H1 (cell line): ENCODE measurements at regions not wholly inside any gene's neighbourhood (a gene's known extent, or its start where the extent isn't known, plus 50 kb on each side); places are given as distances from the start of the nearest gene placed in this dataset.
A peak's percentile ranks its signal among the peaks of the same experiment; 100 is the strongest.

Experiments
- CTCF ChIA-PET: fragments of 300-600 bp; sonication (Branson Sonifier 250); formaldehyde crosslinking; loops from one replicate; lab custom pipeline; 2021; ENCODE audit not compliant: partially characterized antibody; lab: Charles Lee
- POLR2A ChIA-PET: fragments of 300-600 bp; sonication (Branson Sonifier 250); formaldehyde crosslinking; loops from one replicate; lab custom pipeline; 2021; ENCODE audit warnings: inconsistent platforms; ENCODE audit not compliant: partially characterized antibody; lab: Charles Lee
- DNase-seq, 2 experiments: peaks; one replicate each; pipeline versions ENCODE4 v3.0.0 to v3.0.0-alpha.2; 2010 to 2022; ENCODE audit warnings: low spot score in 2 of 2, low read depth in 1 of 2, mixed read lengths in 1 of 2
- FAIRE-seq: peaks from 2 replicates; lab custom pipeline; 2011; peaks lifted over from hg19 to GRCh38; lab: Jason Lieb, UNC
- H2AFZ ChIP-seq: 2 replicates; pipeline ENCODE4 v1.8.1; 2012; ENCODE audit warnings: low read length, inconsistent platforms
- H2AK5ac ChIP-seq: 2 replicates; pipeline ENCODE4 v1.6.1; 2013; ENCODE audit warnings: low read depth, low read length
- H2BK120ac ChIP-seq: replicated peaks from 2 replicates; pipeline ENCODE3; 2013; ENCODE audit warnings: low read depth, low read length, inconsistent platforms
- H2BK12ac ChIP-seq: 2 replicates; pipeline ENCODE4 v1.6.1; 2013; ENCODE audit warnings: low read depth, low read length
- H2BK15ac ChIP-seq: 2 replicates; pipeline ENCODE4 v1.6.1; 2013; ENCODE audit warnings: low read length
- H2BK20ac ChIP-seq: 2 replicates; pipeline ENCODE4 v1.6.1; 2013; ENCODE audit warnings: low read length
- H2BK5ac ChIP-seq: 2 replicates; pipeline ENCODE4 v1.6.1; 2013; ENCODE audit warnings: low read depth, low read length
- H3K14ac ChIP-seq: 2 replicates; pipeline ENCODE4 v1.6.1; 2013; ENCODE audit warnings: inconsistent platforms; ENCODE audit not compliant: insufficient read length
- H3K18ac ChIP-seq: 2 replicates; pipeline ENCODE4 v1.6.1; 2013; ENCODE audit warnings: low read length; ENCODE audit errors: extremely low read depth
- H3K23ac ChIP-seq: 2 replicates; pipeline ENCODE4 v1.6.1; 2013; ENCODE audit warnings: inconsistent platforms; ENCODE audit not compliant: insufficient read length
- H3K23me2 ChIP-seq: 2 replicates; pipeline ENCODE4 v1.6.1; 2013; ENCODE audit warnings: low read depth, low read length
- H3K27ac ChIP-seq: 2 replicates; pipeline ENCODE4 v1.6.1; 2011; ENCODE audit warnings: low read depth, low read length, inconsistent platforms
- H3K27me3 ChIP-seq, 4 experiments: replicated peaks in 1 of 4; 1 replicate in 1 of 4; 2 replicates in 3 of 4; pipeline versions ENCODE4 v1.6.1 to v1.8.1; 2011 to 2013; ENCODE audit warnings: low read length in 3 of 4, mild to moderate bottlenecking in 3 of 4, inconsistent platforms in 2 of 4, mixed read lengths in 2 of 4, moderate library complexity in 1 of 4; ENCODE audit not compliant: control insufficient read depth in 3 of 4, insufficient read depth in 3 of 4; ENCODE audit errors: extremely low read depth in 1 of 4
- H3K36me3 ChIP-seq, 4 experiments: 2 replicates each; pipeline versions ENCODE4 v1.6.1 to v1.8.1; 2011 to 2013; ENCODE audit warnings: mild to moderate bottlenecking in 4 of 4, low read length in 3 of 4, moderate library complexity in 2 of 4, control low read depth in 1 of 4, inconsistent platforms in 1 of 4; ENCODE audit not compliant: insufficient read depth in 4 of 4, control insufficient read depth in 2 of 4
- H3K4ac ChIP-seq: replicated peaks from 2 replicates; pipeline ENCODE3; 2013; ENCODE audit warnings: low read length, low read depth, mixed read lengths, inconsistent platforms; ENCODE audit not compliant: insufficient read length
- H3K4me1 ChIP-seq, 4 experiments: replicated peaks in 1 of 4; 1 replicate in 1 of 4; 2 replicates in 3 of 4; pipeline versions ENCODE4 v1.6.1 to v1.8.1; 2011 to 2013; ENCODE audit warnings: low read length in 3 of 4, inconsistent platforms in 2 of 4, mixed read lengths in 1 of 4; ENCODE audit not compliant: insufficient read depth in 4 of 4, control insufficient read depth in 3 of 4
- H3K4me2 ChIP-seq, 2 experiments: 2 replicates each; pipeline versions ENCODE4 v1.6.1 to v1.8.1; 2011 to 2013; ENCODE audit warnings: low read depth in 2 of 2, low read length in 2 of 2, control low read depth in 1 of 2, inconsistent platforms in 1 of 2, mild to moderate bottlenecking in 1 of 2; ENCODE audit not compliant: insufficient read depth in 1 of 2
- H3K4me3 ChIP-seq, 4 experiments: fragments of 200-600, 300-600 bp in 1 of 4; sonication (generic), shearing (Covaris generic), sonication (Bioruptor Twin) in 1 of 4; 2 replicates each; pipeline versions ENCODE4 v1.5.1 to v1.8.1; 2011 to 2016; ENCODE audit warnings: low read length in 4 of 4, low read depth in 3 of 4, control low read depth in 2 of 4, inconsistent platforms in 2 of 4, mild to moderate bottlenecking in 2 of 4, mixed read lengths in 1 of 4, moderate library complexity in 1 of 4; ENCODE audit not compliant: insufficient read depth in 2 of 4; ENCODE audit errors: extremely low read depth in 1 of 4
- H3K56ac ChIP-seq: replicated peaks from 2 replicates; pipeline ENCODE3; 2013; ENCODE audit warnings: low read depth, mild to moderate bottlenecking, mixed read lengths, low read length, inconsistent platforms; ENCODE audit not compliant: insufficient read length
- H3K79me1 ChIP-seq: 2 replicates; pipeline ENCODE4 v1.6.1; 2013; ENCODE audit warnings: low read depth, low read length, control low read depth
- H3K79me2 ChIP-seq, 2 experiments: 2 replicates each; pipeline versions ENCODE4 v1.6.1 to v1.8.1; 2012 to 2013; ENCODE audit warnings: low read length in 2 of 2, mild to moderate bottlenecking in 2 of 2, inconsistent platforms in 1 of 2; ENCODE audit not compliant: insufficient read depth in 2 of 2, control insufficient read depth in 1 of 2
- H3K9ac ChIP-seq, 4 experiments: replicated peaks in 1 of 4; 1 replicate in 1 of 4; 2 replicates in 3 of 4; pipeline versions ENCODE4 v1.6.1 to v1.8.1; 2011 to 2013; ENCODE audit warnings: low read depth in 3 of 4, low read length in 3 of 4, control low read depth in 2 of 4, mild to moderate bottlenecking in 2 of 4, moderate library complexity in 2 of 4, inconsistent platforms in 1 of 4; ENCODE audit errors: extremely low read depth in 1 of 4
- H3K9me3 ChIP-seq, 2 experiments: 2 replicates each; pipeline versions ENCODE4 v1.6.1 to v1.8.1; 2012 to 2013; ENCODE audit warnings: mild to moderate bottlenecking in 2 of 2, moderate library complexity in 2 of 2, control low read depth in 1 of 2, inconsistent platforms in 1 of 2, low read depth in 1 of 2, low read length in 1 of 2, mixed read lengths in 1 of 2; ENCODE audit not compliant: insufficient read depth in 2 of 2
- H4K20me1 ChIP-seq, 2 experiments: replicated peaks in 1 of 2; 2 replicates each; pipeline versions ENCODE3 to v1.8.1; 2011 to 2013; ENCODE audit warnings: inconsistent platforms in 2 of 2, low read length in 2 of 2, mild to moderate bottlenecking in 1 of 2; ENCODE audit not compliant: insufficient read depth in 2 of 2, control insufficient read depth in 1 of 2
- H4K5ac ChIP-seq: 2 replicates; pipeline ENCODE4 v1.6.1; 2013; ENCODE audit warnings: low read length, low read depth, mixed read lengths, inconsistent platforms; ENCODE audit not compliant: insufficient read length
- H4K8ac ChIP-seq: 2 replicates; pipeline ENCODE4 v1.8.0; 2013; ENCODE audit warnings: mild to moderate bottlenecking, moderate library complexity, low read length, inconsistent platforms; ENCODE audit not compliant: insufficient read depth; ENCODE audit errors: extremely low read depth
- H4K91ac ChIP-seq: replicated peaks from 2 replicates; pipeline ENCODE3; 2013; ENCODE audit warnings: low read length, mixed read lengths, inconsistent platforms; ENCODE audit not compliant: insufficient read length
- BACH1 ChIP-seq: IDR thresholded peaks from 2 replicates; pipeline ENCODE4 v1.6.1; 2012; ENCODE audit warnings: low read length, improper control_type of control experiment
- KDM1A ChIP-seq: fragments of 200-600, 300-600 bp; sonication (generic); IDR thresholded peaks from 2 replicates; pipeline ENCODE4 v1.7.1; 2016; ENCODE audit warnings: mild to moderate bottlenecking, low read length, borderline replicate concordance
- KDM5A ChIP-seq: fragments of 200-600 bp; IDR thresholded peaks from 2 replicates; pipeline ENCODE4 v1.7.1; 2012; ENCODE audit warnings: mild to moderate bottlenecking, low read length, inconsistent platforms, mixed read lengths
- POLR2AphosphoS5 ChIP-seq: IDR thresholded peaks from 2 replicates; pipeline ENCODE4 v1.6.1; 2011; ENCODE audit warnings: low read depth, low read length
- RAD21 ChIP-seq, 2 experiments: IDR thresholded peaks in 1 of 2; conservative IDR thresholded peaks in 1 of 2; 2 replicates each; pipeline ENCODE4 v1.6.1; 2011; ENCODE audit warnings: low read depth in 2 of 2, low read length in 2 of 2, improper control_type of control experiment in 1 of 2, inconsistent platforms in 1 of 2, mild to moderate bottlenecking in 1 of 2, moderate library complexity in 1 of 2
- RNF2 ChIP-seq: fragments of 200-900, 300-1000 bp; sonication (generic); IDR thresholded peaks from 2 replicates; pipeline ENCODE4 v1.7.1; 2016; ENCODE audit warnings: borderline replicate concordance, low read depth, mild to moderate bottlenecking, antibody characterized with exemption, low read length; ENCODE audit not compliant: poor library complexity, severe bottlenecking; ENCODE audit errors: missing control alignments
- SIRT6 ChIP-seq: IDR thresholded peaks from one replicate; pipeline ENCODE4 v1.7.1; 2012; ENCODE audit warnings: low read length, inconsistent platforms
- TAF7 ChIP-seq: optimal IDR thresholded peaks from 2 replicates; pipeline ENCODE3; 2011; ENCODE audit warnings: low read depth, mild to moderate bottlenecking, inconsistent platforms, low read length, moderate library complexity, borderline replicate concordance
- TCF12 ChIP-seq: IDR thresholded peaks from 2 replicates; pipeline ENCODE4 v1.6.1; 2011; ENCODE audit warnings: low read depth, mild to moderate bottlenecking, low read length
- WGBS, 2 experiments: shearing (Covaris generic) in 1 of 2; methylation state at CpG; one replicate each; pipeline versions ENCODE4 v1.1.6 to v1.1.7; 2013 to 2015; ENCODE audit warnings: low lambda C conversion rate in 2 of 2, mixed read lengths in 2 of 2, inconsistent platforms in 1 of 2, low coverage in 1 of 2, missing lambda C conversion rate in 1 of 2; ENCODE audit not compliant: insufficient replicate concordance in 2 of 2, insufficient coverage in 1 of 2, insufficient read length in 1 of 2; ENCODE audit errors: extremely low coverage in 1 of 2, missing lambda C conversion rate in 1 of 2; 5-methylcytosine and 5-hydroxymethylcytosine counted together
- TF ChIP-seq, protein P1 (sequence below), 3 experiments: IDR thresholded peaks; 1 replicate in 2 of 3; 2 replicates in 1 of 3; pipeline versions ENCODE4 v1.5.1 to v1.6.1; 2011; ENCODE audit warnings: low read length in 3 of 3, mild to moderate bottlenecking in 3 of 3, inconsistent platforms in 2 of 3, low read depth in 1 of 3, moderate library complexity in 1 of 3; ENCODE audit not compliant: insufficient read depth in 1 of 3; ENCODE audit errors: control extremely low read depth in 1 of 3

DNA sequence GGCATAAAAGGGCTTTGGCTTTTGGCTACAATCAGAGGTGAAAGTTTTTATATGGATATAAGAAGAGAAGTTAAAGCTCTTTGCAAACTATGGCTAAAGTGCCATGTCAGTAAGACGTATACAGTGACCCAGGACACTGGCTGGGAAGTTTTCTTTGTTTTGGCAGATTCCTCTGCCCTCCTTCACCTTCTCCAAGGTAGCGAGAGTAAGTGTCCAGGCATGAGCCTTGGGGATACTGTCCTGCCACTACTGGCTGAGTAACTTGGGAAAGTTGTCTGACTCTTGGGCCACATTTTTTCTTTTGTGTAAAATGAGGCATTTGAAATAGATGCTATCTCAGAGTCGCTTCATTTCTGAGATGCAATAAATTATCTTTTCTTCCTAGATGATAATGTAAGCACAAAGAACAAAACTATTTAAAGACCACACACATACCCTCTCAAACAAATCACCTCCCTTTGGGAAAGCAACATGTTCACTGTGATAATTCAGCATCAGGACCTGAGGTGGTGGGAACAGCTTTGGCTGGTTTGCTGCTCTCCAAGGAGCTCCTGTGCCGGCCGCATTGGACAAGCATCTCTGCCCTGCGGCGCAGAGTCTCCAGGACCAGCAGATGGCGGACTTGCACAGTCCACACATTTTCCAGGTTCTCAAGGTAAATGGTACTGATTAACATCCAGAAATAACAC is 106.3 kb downstream of the PTCSC3 start:
- H4K5ac ChIP-seq = no peak overlapping the region
- 47% methylated on average over 8 of the region's 8 CpGs; no CpG with 5 or more reads in 1 of the 2 experiments for WGBS, 2 experiments
- H3K9ac ChIP-seq = no peak overlapping the region
- no peak overlapping the region for H2AFZ ChIP-seq
- H2BK15ac ChIP-seq = no peak overlapping the region
- no peaks in the 10 kb centered on the region for H3K36me3 ChIP-seq
- H2BK5ac ChIP-seq = no peak overlapping the region
- no peak overlapping the region for H4K91ac ChIP-seq
- no peak overlapping the region for H3K4ac ChIP-seq
- H4K20me1 ChIP-seq = no peaks in the 10 kb centered on the region
- no peaks in the 10 kb centered on the region for H3K79me2 ChIP-seq
- H3K79me1 ChIP-seq = no peaks in the 10 kb centered on the region
- H4K8ac ChIP-seq = no peak overlapping the region
- no peak overlapping the region for H2BK12ac ChIP-seq
- H3K27me3 ChIP-seq = no peaks in the 10 kb centered on the region
- H3K23ac ChIP-seq = no peak overlapping the region
- no peak overlapping the region for H3K18ac ChIP-seq
- H3K27ac ChIP-seq = no peak overlapping the region
- H3K4me2 ChIP-seq = no peak overlapping the region
- FAIRE-seq (peak; percentile 85), DNase-seq (peak; percentile 44 to 70)
- H3K14ac ChIP-seq = no peak overlapping the region
- no peak overlapping the region for H2AK5ac ChIP-seq
- H2BK120ac ChIP-seq = no peak overlapping the region
- no peaks in the 10 kb centered on the region for H3K4me1 ChIP-seq
- POLR2A ChIA-PET = no interaction called here
- H3K23me2 ChIP-seq = no peaks in the 10 kb centered on the region
- no peaks in the 10 kb centered on the region; a peak in 1 of 4 replicates for H3K9me3 ChIP-seq
- H3K4me3 ChIP-seq = no peak overlapping the region
- H2BK20ac ChIP-seq = no peak overlapping the region
- CTCF ChIA-PET = interaction anchor here (0.5 to 6.1 kb wide), 89 partner anchors 9 to 1520 kb away, joined by 3 to 79 read pairs (median 4); partner anchors contain the start of gene PTCSC3
- no peak overlapping the region for H3K56ac ChIP-seq
- TF ChIP-seq KDM5A (no peak), KDM1A (no peak), TAF7 (no peak), SIRT6 (no peak), RNF2 (no peak), TCF12 (no peak), POLR2AphosphoS5 (no peak), RAD21 (IDR thresholded peaks at IDR 0.05 in 1 of 2, conservative IDR thresholded peaks at IDR 0.05 in 1 of 2; ENCODE audit: low read depth in 2 of 2, low read length in 2 of 2) (peak; percentile 92 to 96), BACH1 (no peak)
- TF ChIP-seq, protein P1, sequence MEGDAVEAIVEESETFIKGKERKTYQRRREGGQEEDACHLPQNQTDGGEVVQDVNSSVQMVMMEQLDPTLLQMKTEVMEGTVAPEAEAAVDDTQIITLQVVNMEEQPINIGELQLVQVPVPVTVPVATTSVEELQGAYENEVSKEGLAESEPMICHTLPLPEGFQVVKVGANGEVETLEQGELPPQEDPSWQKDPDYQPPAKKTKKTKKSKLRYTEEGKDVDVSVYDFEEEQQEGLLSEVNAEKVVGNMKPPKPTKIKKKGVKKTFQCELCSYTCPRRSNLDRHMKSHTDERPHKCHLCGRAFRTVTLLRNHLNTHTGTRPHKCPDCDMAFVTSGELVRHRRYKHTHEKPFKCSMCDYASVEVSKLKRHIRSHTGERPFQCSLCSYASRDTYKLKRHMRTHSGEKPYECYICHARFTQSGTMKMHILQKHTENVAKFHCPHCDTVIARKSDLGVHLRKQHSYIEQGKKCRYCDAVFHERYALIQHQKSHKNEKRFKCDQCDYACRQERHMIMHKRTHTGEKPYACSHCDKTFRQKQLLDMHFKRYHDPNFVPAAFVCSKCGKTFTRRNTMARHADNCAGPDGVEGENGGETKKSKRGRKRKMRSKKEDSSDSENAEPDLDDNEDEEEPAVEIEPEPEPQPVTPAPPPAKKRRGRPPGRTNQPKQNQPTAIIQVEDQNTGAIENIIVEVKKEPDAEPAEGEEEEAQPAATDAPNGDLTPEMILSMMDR (IDR thresholded peaks at IDR 0.05; ENCODE audit: control extremely low read depth in 1 of 3, insufficient read depth in 1 of 3, low read depth in 1 of 3, low read length in 3 of 3) = peak; percentile 84 to 92 (median 87)
